Neural cell (in vitro differentiated cells): ENCODE measurements at regions not wholly inside any gene's neighbourhood (a gene's known extent, or its start where the extent isn't known, plus 50 kb on each side); places are given as distances from the start of the nearest gene placed in this dataset.

Experiments
- H2AFZ ChIP-seq: fragments of 200-600, 300-800 bp; sonication (generic), shearing (Covaris generic); 2 replicates; pipeline ENCODE4 v1.6.0; 2014; ENCODE audit warnings: low read depth, mild to moderate bottlenecking, antibody characterized with exemption, low read length, moderate library complexity
- H3F3A ChIP-seq: fragments of 200-600 bp; shearing (Covaris generic); 2 replicates; pipeline ENCODE4 v1.6.1; 2016; ENCODE audit warnings: mild to moderate bottlenecking, moderate library complexity, mixed read lengths, antibody characterized with exemption, low read length; ENCODE audit not compliant: insufficient read depth, poor library complexity, severe bottlenecking
- H3K27ac ChIP-seq: fragments of 200-600, 300-800 bp; sonication (generic), shearing (Covaris generic); 2 replicates; pipeline ENCODE4 v1.5.1; 2014; ENCODE audit warnings: mild to moderate bottlenecking, low read length, moderate library complexity
- H3K27me3 ChIP-seq: fragments of 300-800, 200-600 bp; sonication (generic), shearing (Covaris generic); 2 replicates; pipeline ENCODE4 v1.6.0; 2014; ENCODE audit warnings: mild to moderate bottlenecking, low read depth, low read length, moderate library complexity; ENCODE audit not compliant: insufficient read depth
- H3K36me3 ChIP-seq: fragments of 300-800, 200-600 bp; sonication (generic), shearing (Covaris generic); 2 replicates; pipeline ENCODE4 v1.5.1; 2014; ENCODE audit warnings: mild to moderate bottlenecking, antibody characterized with exemption, low read length, moderate library complexity; ENCODE audit not compliant: insufficient read depth
- H3K4me2 ChIP-seq: fragments of 300-800, 200-600 bp; sonication (generic), shearing (Covaris generic); 2 replicates; pipeline ENCODE4 v1.6.0; 2014; ENCODE audit warnings: mild to moderate bottlenecking, low read length
- H3K4me3 ChIP-seq: fragments of 300-800, 200-600 bp; sonication (generic), shearing (Covaris generic); 2 replicates; pipeline ENCODE4 v1.5.1; 2014; ENCODE audit warnings: mild to moderate bottlenecking, low read length, moderate library complexity
- H3K79me2 ChIP-seq: fragments of 200-600 bp; shearing (Covaris generic); replicated peaks from 2 replicates; pipeline ENCODE4 v1.6.0; 2014; ENCODE audit warnings: mild to moderate bottlenecking, low read length, moderate library complexity; ENCODE audit not compliant: insufficient read depth
- H3K9ac ChIP-seq: fragments of 300-800, 200-600 bp; sonication (generic), shearing (Covaris generic); 2 replicates; pipeline ENCODE4 v1.6.1; 2016; ENCODE audit warnings: mild to moderate bottlenecking, low read length, mixed read lengths
- H3K9me2 ChIP-seq: fragments of 200-600 bp; shearing (Covaris generic); 2 replicates; pipeline ENCODE4 v1.6.1; 2016; ENCODE audit warnings: mild to moderate bottlenecking, low read length, mixed read lengths; ENCODE audit not compliant: insufficient read depth
- H3K9me3 ChIP-seq: fragments of 200-600, 300-800 bp; sonication (generic), shearing (Covaris generic); 2 replicates; pipeline ENCODE4 v1.6.1; 2016; ENCODE audit warnings: mild to moderate bottlenecking, mixed run types, low read length, moderate library complexity, mixed read lengths
- H4K20me1 ChIP-seq: fragments of 200-600 bp; shearing (Covaris generic); 2 replicates; pipeline ENCODE4 v1.6.1; 2016; ENCODE audit warnings: mild to moderate bottlenecking, mixed run types; ENCODE audit not compliant: insufficient read depth
- CTCF ChIP-seq: fragments of 450-650 bp; IDR thresholded peaks from 2 replicates; pipeline ENCODE4 v1.5.1; 2014; ENCODE audit warnings: antibody characterized with exemption, mild to moderate bottlenecking, moderate library complexity; ENCODE audit not compliant: poor library complexity, severe bottlenecking
- EP300 ChIP-seq: fragments of 450-650 bp; conservative IDR thresholded peaks from 2 replicates; pipeline ENCODE4 v1.6.1; 2014; ENCODE audit warnings: antibody characterized with exemption, mild to moderate bottlenecking, moderate library complexity; ENCODE audit not compliant: poor library complexity, severe bottlenecking
- EZH2 ChIP-seq: fragments of 200-600, 300-800 bp; shearing (Covaris generic), sonication (generic); IDR thresholded peaks from 2 replicates; pipeline ENCODE4 v1.6.1; 2014; ENCODE audit warnings: antibody characterized with exemption, low read length, borderline replicate concordance, mild to moderate bottlenecking; ENCODE audit not compliant: insufficient read depth, poor library complexity, severe bottlenecking
- POLR2AphosphoS5 ChIP-seq: IDR thresholded peaks from 2 replicates; pipeline ENCODE4 v1.6.1; 2012
- REST ChIP-seq: IDR thresholded peaks from 2 replicates; pipeline ENCODE4 v1.6.1; 2012; ENCODE audit warnings: borderline replicate concordance
- TAF1 ChIP-seq: IDR thresholded peaks from 2 replicates; pipeline ENCODE4 v1.6.1; 2012; ENCODE audit warnings: low read depth

- H3K9ac ChIP-seq = no peak overlapping the region
- no peaks in the 10 kb centered on the region for H3K27me3 ChIP-seq
- no peak overlapping the region for H3K4me2 ChIP-seq
- TF ChIP-seq EP300 (no peak), POLR2AphosphoS5 (no peak), EZH2 (no peak), TAF1 (no peak), REST (no peak)
- no peak overlapping the region for H3K27ac ChIP-seq
- H3K9me3 ChIP-seq = no peaks in the 10 kb centered on the region
- H3K79me2 ChIP-seq = no peaks in the 10 kb centered on the region
- no peaks in the 10 kb centered on the region for H3K36me3 ChIP-seq
- no peak overlapping the region for H2AFZ ChIP-seq
- H3K9me2 ChIP-seq = no peaks in the 10 kb centered on the region
- no peaks in the 10 kb centered on the region for H4K20me1 ChIP-seq
- H3F3A ChIP-seq = no peaks in the 10 kb centered on the region
- no peak overlapping the region for H3K4me3 ChIP-seq
Observed at GRCh38 chr13:42688821-42689220, 92.6 kb upstream of the FAM216B start.

DNA sequence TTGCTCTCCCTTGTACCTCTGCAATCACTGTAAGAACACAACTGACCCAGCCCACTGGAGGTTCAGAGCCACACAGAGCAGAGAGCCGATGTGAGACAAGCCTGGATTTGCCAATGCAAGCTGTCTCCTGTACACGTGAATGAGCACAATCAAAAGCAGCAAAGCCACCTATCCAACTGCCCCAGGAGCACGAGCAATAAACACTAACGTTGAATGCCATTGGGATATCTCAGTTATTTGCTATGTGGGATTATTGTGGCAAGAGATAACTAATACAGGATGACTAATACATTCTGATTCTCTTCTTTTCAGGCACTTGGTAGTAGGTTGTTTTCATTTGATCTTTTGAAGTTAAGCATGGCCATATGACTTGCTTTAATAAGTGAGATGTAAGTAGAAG lies 85.2 kb upstream of the FAM216B start:
- Histone ChIP-seq H3K9ac (no peak overlapping the region), H3K4me2 (no peak overlapping the region), H3K27ac (no peak overlapping the region), H4K20me1 (no peaks in the 10 kb centered on the region), H2AFZ (no peak overlapping the region), H3K36me3 (no peaks in the 10 kb centered on the region), H3F3A (no peaks in the 10 kb centered on the region), H3K9me2 (no peaks in the 10 kb centered on the region), H3K27me3 (no peaks in the 10 kb centered on the region), H3K9me3 (no peaks in the 10 kb centered on the region), H3K79me2 (no peaks in the 10 kb centered on the region), H3K4me3 (no peak overlapping the region)
- TF ChIP-seq CTCF (no peak), EZH2 (no peak)

DNA sequence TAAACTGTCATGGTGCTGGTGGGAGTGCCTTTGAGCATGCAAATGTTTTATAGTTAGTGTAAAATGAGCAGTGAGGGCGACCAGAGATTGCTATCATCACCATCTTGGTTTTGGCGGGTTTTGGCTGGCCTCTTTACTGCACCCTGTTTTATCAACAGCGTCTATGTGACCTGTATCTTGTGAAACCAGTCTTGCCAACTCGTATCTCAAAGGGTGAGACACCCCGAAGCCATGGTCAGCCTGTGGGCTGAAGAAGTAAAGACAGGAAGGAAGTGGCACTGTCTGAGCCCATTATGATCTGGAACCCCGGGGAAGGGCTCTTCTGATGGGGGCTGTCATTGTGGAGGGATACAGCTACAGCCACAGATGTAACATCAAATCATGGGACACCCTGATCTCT lies 81.5 kb upstream of the FAM216B start:
- H3K9me3 ChIP-seq = no peaks in the 10 kb centered on the region
- H3K36me3 ChIP-seq = no peaks in the 10 kb centered on the region
- no peaks in the 10 kb centered on the region for H3K9me2 ChIP-seq
- TF ChIP-seq REST (no peak), EP300 (no peak)
- H3F3A ChIP-seq = no peaks in the 10 kb centered on the region
- no peak overlapping the region for H2AFZ ChIP-seq
- H3K79me2 ChIP-seq = no peaks in the 10 kb centered on the region
- H3K4me2 ChIP-seq = no peak overlapping the region
- no peaks in the 10 kb centered on the region for H3K27me3 ChIP-seq
- H3K9ac ChIP-seq = no peak overlapping the region
- H4K20me1 ChIP-seq = no peaks in the 10 kb centered on the region
- no peak overlapping the region for H3K27ac ChIP-seq
- H3K4me3 ChIP-seq = no peak overlapping the region
